IMR-90 (cell line): ENCODE measurements at regions not wholly inside any gene's neighbourhood (a gene's known extent, or its start where the extent isn't known, plus 50 kb on each side); places are given as distances from the start of the nearest gene placed in this dataset.
A peak's percentile ranks its signal among the peaks of the same experiment; 100 is the strongest.

Experiments
- ATAC-seq: fragments of 200-7000 bp; cut with Tn5 transposase; 2 replicates; pipeline ENCODE4 v1.9.1; 2020; ENCODE audit warnings: low read depth, mild to moderate bottlenecking, moderate library complexity
- BruUV-seq: library from RNA; stranded (reverse); fragments of 400-500 nt; replicated peaks from 2 replicates; lab custom pipeline; 2021; lab: Mats Ljungman, UMichigan
- CTCF ChIA-PET: fragments of 300-600 bp; formaldehyde crosslinking; extraction: SDS; loops from one replicate; lab custom pipeline; 2021; ENCODE audit warnings: antibody characterized with exemption; lab: Yijun Ruan, JAX
- POLR2A ChIA-PET: fragments of 300-600 bp; sonication (Branson Sonifier 250); formaldehyde crosslinking; loops from one replicate; lab custom pipeline; 2022; ENCODE audit warnings: antibody characterized with exemption; ENCODE audit not compliant: unreplicated experiment; lab: Charles Lee
- DNase-seq: peaks from one replicate; pipeline ENCODE4 v3.0.0; 2013
- H2AFZ ChIP-seq: replicated peaks from 2 replicates; pipeline ENCODE3; 2013; ENCODE audit warnings: low read length, mild to moderate bottlenecking; ENCODE audit not compliant: poor library complexity
- H2AK5ac ChIP-seq: 2 replicates; pipeline ENCODE4 v1.6.1; 2013; ENCODE audit warnings: low read depth, low read length, inconsistent platforms
- H2AK9ac ChIP-seq: replicated peaks from 2 replicates; pipeline ENCODE3; 2013; ENCODE audit warnings: mild to moderate bottlenecking, low read depth, low read length, moderate library complexity; ENCODE audit not compliant: poor library complexity
- H2BK120ac ChIP-seq: 2 replicates; pipeline ENCODE4 v1.6.1; 2013; ENCODE audit warnings: low read depth, low read length, inconsistent platforms
- H2BK15ac ChIP-seq: 3 replicates; pipeline ENCODE4 v1.6.1; 2013; ENCODE audit warnings: low read depth, low read length, inconsistent platforms
- H2BK20ac ChIP-seq: 2 replicates; pipeline ENCODE4 v1.6.1; 2013; ENCODE audit warnings: low read depth, mild to moderate bottlenecking, inconsistent platforms, low read length, moderate library complexity
- H2BK5ac ChIP-seq: 2 replicates; pipeline ENCODE4 v1.6.1; 2013; ENCODE audit warnings: mild to moderate bottlenecking, low read depth, low read length, inconsistent platforms; ENCODE audit not compliant: poor library complexity, severe bottlenecking
- H3K14ac ChIP-seq: replicated peaks from 2 replicates; pipeline ENCODE4 v1.6.1; 2013; ENCODE audit warnings: low read depth, low read length, inconsistent platforms
- H3K18ac ChIP-seq: 2 replicates; pipeline ENCODE4 v1.6.1; 2013; ENCODE audit warnings: low read depth, low read length, control low read depth
- H3K23ac ChIP-seq: 2 replicates; pipeline ENCODE4 v1.6.1; 2013; ENCODE audit warnings: low read depth, low read length, inconsistent platforms
- H3K27ac ChIP-seq: 2 replicates; pipeline ENCODE4 v1.5.1; 2013; ENCODE audit warnings: mild to moderate bottlenecking, control low read depth, low read length; ENCODE audit not compliant: insufficient read depth
- H3K27me3 ChIP-seq: 2 replicates; pipeline ENCODE4 v1.6.1; 2013; ENCODE audit warnings: low read length; ENCODE audit not compliant: control insufficient read depth, insufficient read depth
- H3K36me3 ChIP-seq: 2 replicates; pipeline ENCODE4 v1.6.1; 2013; ENCODE audit warnings: low read length, mixed read lengths; ENCODE audit not compliant: control insufficient read depth, insufficient read depth
- H3K4ac ChIP-seq: 2 replicates; pipeline ENCODE4 v1.6.1; 2013; ENCODE audit warnings: low read depth, low read length, inconsistent platforms
- H3K4me1 ChIP-seq: 2 replicates; pipeline ENCODE4 v1.6.1; 2013; ENCODE audit warnings: low read length, mixed read lengths; ENCODE audit not compliant: control insufficient read depth, insufficient read depth
- H3K4me2 ChIP-seq: 2 replicates; pipeline ENCODE4 v1.6.1; 2013; ENCODE audit warnings: low read depth, mild to moderate bottlenecking, control low read depth, low read length, moderate library complexity
- H3K4me3 ChIP-seq: 2 replicates; pipeline ENCODE4 v1.5.1; 2013; ENCODE audit warnings: low read depth, mild to moderate bottlenecking, control low read depth, low read length, moderate library complexity; ENCODE audit not compliant: insufficient read depth
- H3K56ac ChIP-seq: 2 replicates; pipeline ENCODE4 v1.6.1; 2013; ENCODE audit warnings: low read length, inconsistent platforms; ENCODE audit not compliant: insufficient read depth; ENCODE audit errors: extremely low read depth
- H3K79me1 ChIP-seq, 2 experiments: 2 replicates each; pipeline ENCODE4 v1.6.1; 2013; ENCODE audit warnings: low read length in 2 of 2, inconsistent platforms in 1 of 2, low read depth in 1 of 2
- H3K9ac ChIP-seq: 2 replicates; pipeline ENCODE4 v1.6.1; 2013; ENCODE audit warnings: low read depth, low read length, control low read depth
- H3K9me1 ChIP-seq: 2 replicates; pipeline ENCODE4 v1.6.1; 2013; ENCODE audit warnings: low read length, inconsistent platforms; ENCODE audit not compliant: insufficient read depth
- H3K9me3 ChIP-seq: 2 replicates; pipeline ENCODE4 v1.6.1; 2013; ENCODE audit warnings: low read length; ENCODE audit not compliant: control insufficient read depth, insufficient read depth
- H4K20me1 ChIP-seq: 2 replicates; pipeline ENCODE4 v1.6.1; 2013; ENCODE audit warnings: low read length, inconsistent platforms; ENCODE audit not compliant: insufficient read depth
- H4K5ac ChIP-seq: 2 replicates; pipeline ENCODE4 v1.6.1; 2013; ENCODE audit warnings: mild to moderate bottlenecking, low read depth, low read length, control low read depth
- H4K8ac ChIP-seq, 2 experiments: 2 replicates each; pipeline ENCODE4 v1.6.1; 2013; ENCODE audit warnings: low read depth in 2 of 2, low read length in 2 of 2, control low read depth in 1 of 2, inconsistent platforms in 1 of 2
- H4K91ac ChIP-seq: 2 replicates; pipeline ENCODE4 v1.6.1; 2013; ENCODE audit warnings: low read depth, low read length, inconsistent platforms; ENCODE audit not compliant: insufficient read depth
- BHLHE40 ChIP-seq: fragments of 150-350 bp; IDR thresholded peaks from 2 replicates; pipeline ENCODE4 v1.6.1; 2016; ENCODE audit warnings: mild to moderate bottlenecking, low read depth, low read length
- CEBPB ChIP-seq: IDR thresholded peaks from 2 replicates; pipeline ENCODE4 v1.6.1; 2012; ENCODE audit warnings: low read depth, low read length, improper control_type of control experiment
- CHD1 ChIP-seq: IDR thresholded peaks from 2 replicates; pipeline ENCODE4 v1.6.1; 2012; ENCODE audit warnings: low read depth, low read length, improper control_type of control experiment
- FOS ChIP-seq: fragments of 150-350 bp; IDR thresholded peaks from 2 replicates; pipeline ENCODE4 v1.6.1; 2016; ENCODE audit warnings: low read depth, low read length
- MAFK ChIP-seq: IDR thresholded peaks from 2 replicates; pipeline ENCODE4 v1.6.1; 2012; ENCODE audit warnings: low read depth, low read length, improper control_type of control experiment
- MAZ ChIP-seq: IDR thresholded peaks from 2 replicates; pipeline ENCODE4 v1.6.1; 2012; ENCODE audit warnings: low read depth, mild to moderate bottlenecking, low read length, improper control_type of control experiment, moderate library complexity, borderline replicate concordance
- MXI1 ChIP-seq: IDR thresholded peaks from 2 replicates; pipeline ENCODE4 v1.6.1; 2012; ENCODE audit warnings: low read depth, mild to moderate bottlenecking, low read length, moderate library complexity, borderline replicate concordance
- NFE2L2 ChIP-seq: fragments of 150-350 bp; IDR thresholded peaks from 2 replicates; pipeline ENCODE4 v1.6.1; 2016; ENCODE audit warnings: low read depth, mild to moderate bottlenecking, low read length
- POLR2A ChIP-seq: IDR thresholded peaks from 2 replicates; pipeline ENCODE4 v1.6.1; 2012; ENCODE audit warnings: mild to moderate bottlenecking, low read depth, low read length
- RAD21 ChIP-seq: IDR thresholded peaks from 2 replicates; pipeline ENCODE4 v1.6.1; 2012; ENCODE audit warnings: low read length, improper control_type of control experiment
- RCOR1 ChIP-seq: IDR thresholded peaks from 2 replicates; pipeline ENCODE4 v1.6.1; 2012; ENCODE audit warnings: mild to moderate bottlenecking, low read length, improper control_type of control experiment; ENCODE audit not compliant: insufficient replicate concordance
- RFX5 ChIP-seq: IDR thresholded peaks from 2 replicates; pipeline ENCODE4 v1.8.0; 2012; ENCODE audit warnings: low read depth, mild to moderate bottlenecking, low read length, moderate library complexity
- SMC3 ChIP-seq: fragments of 150-350 bp; IDR thresholded peaks from 2 replicates; pipeline ENCODE4 v1.6.1; 2016; ENCODE audit warnings: low read depth, mild to moderate bottlenecking, antibody characterized with exemption, low read length, moderate library complexity
- USF2 ChIP-seq: fragments of 150-350 bp; IDR thresholded peaks from 2 replicates; pipeline ENCODE4 v1.6.1; 2017; ENCODE audit warnings: mild to moderate bottlenecking, antibody characterized with exemption, low read length, low read depth
- WGBS, 2 experiments: methylation state at CpG; one replicate each; pipeline versions ENCODE4 v1.1.5 to v1.1.7; 2013; ENCODE audit warnings: missing lambda C conversion rate in 2 of 2; ENCODE audit not compliant: insufficient read length in 1 of 2; ENCODE audit errors: extremely low coverage in 2 of 2; 5-methylcytosine and 5-hydroxymethylcytosine counted together
- dilution Hi-C: fragments of 300-500 bp; cut with HindIII; formaldehyde crosslinking; loops from one replicate; pipeline ENCODE4 v1.14.3; 2018; ENCODE audit warnings: low sequenced_read_pairs; ENCODE audit not compliant: unreplicated experiment
- in situ Hi-C: fragments of 300-500 bp; cut with MboI; formaldehyde crosslinking; loops from 3 replicates; pipeline ENCODE4 v1.14.3; 2019; ENCODE audit warnings: low sequenced_read_pairs, inconsistent platforms, mixed read lengths
- intact Hi-C: fragments of 100-400 bp; cut with micrococcal nuclease; formaldehyde crosslinking; loops from 2 replicates; pipeline ENCODE4 v1.10.0; 2022
- TF ChIP-seq, protein P1 (sequence below): conservative IDR thresholded peaks from 2 replicates; pipeline ENCODE4 v1.5.1; 2012; ENCODE audit warnings: mild to moderate bottlenecking, low read depth, low read length, improper control_type of control experiment
- TF ChIP-seq, protein P2 (sequence below): fragments of 150-350 bp; IDR thresholded peaks from 2 replicates; pipeline ENCODE4 v1.6.1; 2016; ENCODE audit warnings: low read depth, mild to moderate bottlenecking, low read length, moderate library complexity, borderline replicate concordance

- peak overlapping the region; percentile 30 for H2AK9ac ChIP-seq
- POLR2A ChIA-PET = no interaction called here
- H2BK20ac ChIP-seq = no peak overlapping the region
- BruUV-seq = no TSS peak
- no peak overlapping the region for H3K9ac ChIP-seq
- H2AFZ ChIP-seq = peak overlapping the region; percentile 24
- no peak overlapping the region for H3K4me2 ChIP-seq
- DNase-seq (no peak), ATAC-seq (no peak)
- H3K4ac ChIP-seq = no peak overlapping the region
- H3K9me3 ChIP-seq = 0 out of 2 replicates have a peak, but pooled peaks cover 2% of the 10 kb centered on the region
- in situ Hi-C loops = no loop called here
- no peak overlapping the region for H2BK5ac ChIP-seq
- no peak overlapping the region for H4K5ac ChIP-seq
- no peak overlapping the region for H3K56ac ChIP-seq
- CTCF ChIA-PET = interaction anchor here (1.2 kb wide), 1 partner anchor 25 kb away, joined by 3 read pairs; no protein-coding TSS in a partner anchor
- H3K27ac ChIP-seq = no peak overlapping the region
- H3K36me3 ChIP-seq = no peaks in the 10 kb centered on the region
- intact Hi-C loops = no loop called here
- no peaks in the 10 kb centered on the region for H3K4me1 ChIP-seq
- H2BK15ac ChIP-seq = no peak overlapping the region
- H3K14ac ChIP-seq = no peak overlapping the region
- no peak overlapping the region for H3K18ac ChIP-seq
- H4K8ac ChIP-seq = no peak overlapping the region
- TF ChIP-seq BHLHE40 = no peak
- TF ChIP-seq SMC3 = no peak
- no peak for TF ChIP-seq CHD1
- TF ChIP-seq CEBPB = no peak
- TF ChIP-seq, protein P1, sequence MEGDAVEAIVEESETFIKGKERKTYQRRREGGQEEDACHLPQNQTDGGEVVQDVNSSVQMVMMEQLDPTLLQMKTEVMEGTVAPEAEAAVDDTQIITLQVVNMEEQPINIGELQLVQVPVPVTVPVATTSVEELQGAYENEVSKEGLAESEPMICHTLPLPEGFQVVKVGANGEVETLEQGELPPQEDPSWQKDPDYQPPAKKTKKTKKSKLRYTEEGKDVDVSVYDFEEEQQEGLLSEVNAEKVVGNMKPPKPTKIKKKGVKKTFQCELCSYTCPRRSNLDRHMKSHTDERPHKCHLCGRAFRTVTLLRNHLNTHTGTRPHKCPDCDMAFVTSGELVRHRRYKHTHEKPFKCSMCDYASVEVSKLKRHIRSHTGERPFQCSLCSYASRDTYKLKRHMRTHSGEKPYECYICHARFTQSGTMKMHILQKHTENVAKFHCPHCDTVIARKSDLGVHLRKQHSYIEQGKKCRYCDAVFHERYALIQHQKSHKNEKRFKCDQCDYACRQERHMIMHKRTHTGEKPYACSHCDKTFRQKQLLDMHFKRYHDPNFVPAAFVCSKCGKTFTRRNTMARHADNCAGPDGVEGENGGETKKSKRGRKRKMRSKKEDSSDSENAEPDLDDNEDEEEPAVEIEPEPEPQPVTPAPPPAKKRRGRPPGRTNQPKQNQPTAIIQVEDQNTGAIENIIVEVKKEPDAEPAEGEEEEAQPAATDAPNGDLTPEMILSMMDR = no peak
- no peak for TF ChIP-seq MXI1
- TF ChIP-seq NFE2L2 = no peak
- no peak for TF ChIP-seq USF2
- no peak for TF ChIP-seq RAD21
- TF ChIP-seq MAZ = no peak
- TF ChIP-seq POLR2A = no peak
- no peak for TF ChIP-seq FOS
- no peak for TF ChIP-seq MAFK
- TF ChIP-seq, protein P2, sequence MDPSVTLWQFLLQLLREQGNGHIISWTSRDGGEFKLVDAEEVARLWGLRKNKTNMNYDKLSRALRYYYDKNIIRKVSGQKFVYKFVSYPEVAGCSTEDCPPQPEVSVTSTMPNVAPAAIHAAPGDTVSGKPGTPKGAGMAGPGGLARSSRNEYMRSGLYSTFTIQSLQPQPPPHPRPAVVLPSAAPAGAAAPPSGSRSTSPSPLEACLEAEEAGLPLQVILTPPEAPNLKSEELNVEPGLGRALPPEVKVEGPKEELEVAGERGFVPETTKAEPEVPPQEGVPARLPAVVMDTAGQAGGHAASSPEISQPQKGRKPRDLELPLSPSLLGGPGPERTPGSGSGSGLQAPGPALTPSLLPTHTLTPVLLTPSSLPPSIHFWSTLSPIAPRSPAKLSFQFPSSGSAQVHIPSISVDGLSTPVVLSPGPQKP = no peak
- TF ChIP-seq RCOR1 = no peak
- no peak for TF ChIP-seq RFX5
- no peak overlapping the region for H4K91ac ChIP-seq
- H2AK5ac ChIP-seq = no peak overlapping the region
- no peaks in the 10 kb centered on the region for H3K79me1 ChIP-seq
- H3K23ac ChIP-seq = no peak overlapping the region
- no peak overlapping the region for H3K4me3 ChIP-seq
- no peaks in the 10 kb centered on the region for H4K20me1 ChIP-seq
- no peaks in the 10 kb centered on the region for H3K9me1 ChIP-seq
- WGBS, 2 experiments = 40% methylated on average over 2 of the region's 6 CpGs; no CpG with 5 or more reads in 1 of the 2 experiments
- dilution Hi-C loops = no loop called here
- peaks cover 16% of the 10 kb centered on the region for H3K27me3 ChIP-seq
- no peak overlapping the region for H2BK120ac ChIP-seq
These were observed 261.1 kb downstream of the MEX3B start for GRCh38 chr15:81784751-81785150.
